Activated CD8-positive, alpha-beta memory T cell treated with anti-CD3 and anti-CD28 coated beads, Interleukin-2, amount 50 U/mL, for 1 hour (primary cell): ENCODE measurements at regions not wholly inside any gene's neighbourhood (a gene's known extent, or its start where the extent isn't known, plus 50 kb on each side); places are given as distances from the start of the nearest gene placed in this dataset.

Source experiments
- DNase-seq: peaks from one replicate; pipeline ENCODE4 v3.0.0-alpha.2; 2020; ENCODE audit errors: extremely low read depth

DNA sequence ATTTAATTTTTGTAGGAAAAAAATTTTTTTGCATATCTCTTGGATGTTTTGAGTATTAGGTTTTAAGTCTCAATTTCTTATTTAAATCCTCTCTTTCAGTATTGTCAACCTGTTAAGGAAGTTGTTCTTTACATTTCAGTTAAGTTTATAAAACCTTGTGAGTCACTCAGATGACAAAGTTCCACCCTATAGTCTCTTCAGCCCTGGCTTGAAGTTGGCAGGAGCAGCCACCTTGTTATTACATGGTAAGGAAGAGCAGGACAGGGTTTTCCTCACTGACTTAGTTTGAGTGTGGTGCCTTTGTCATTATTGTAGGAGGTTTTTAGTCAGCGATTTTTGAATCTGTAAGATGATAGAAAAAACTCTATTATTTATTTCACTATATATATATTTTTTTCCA lies 2143.9 kb downstream of the MRPL39 start:
- no peak for DNase-seq

- DNase-seq: no peak
Observed at GRCh38 chr21:23455676-23456075, 2151.6 kb downstream of the MRPL39 start.

- no peak for DNase-seq
Observed at GRCh38 chr21:23452384-23453083, 2154.7 kb downstream of the MRPL39 start.

DNA sequence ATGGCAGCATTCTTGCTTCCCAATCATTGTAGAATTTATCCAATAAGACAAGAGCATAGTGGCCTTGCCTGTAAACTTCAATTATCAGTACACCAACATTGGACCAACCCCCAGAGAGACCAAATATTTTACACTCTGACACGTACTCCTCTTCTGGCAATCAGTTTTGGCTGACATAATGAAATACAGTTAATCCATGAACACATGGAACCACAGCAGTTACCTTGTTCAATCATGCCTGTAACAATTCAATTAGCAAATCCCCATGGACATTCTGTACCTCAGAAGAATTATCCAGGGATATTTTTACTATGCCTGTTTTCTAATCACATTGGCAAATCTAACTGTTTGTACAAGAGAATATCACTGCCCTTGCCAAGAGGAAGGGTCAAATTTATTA lies 2162.0 kb downstream of the MRPL39 start:
- DNase-seq: no peak

DNA sequence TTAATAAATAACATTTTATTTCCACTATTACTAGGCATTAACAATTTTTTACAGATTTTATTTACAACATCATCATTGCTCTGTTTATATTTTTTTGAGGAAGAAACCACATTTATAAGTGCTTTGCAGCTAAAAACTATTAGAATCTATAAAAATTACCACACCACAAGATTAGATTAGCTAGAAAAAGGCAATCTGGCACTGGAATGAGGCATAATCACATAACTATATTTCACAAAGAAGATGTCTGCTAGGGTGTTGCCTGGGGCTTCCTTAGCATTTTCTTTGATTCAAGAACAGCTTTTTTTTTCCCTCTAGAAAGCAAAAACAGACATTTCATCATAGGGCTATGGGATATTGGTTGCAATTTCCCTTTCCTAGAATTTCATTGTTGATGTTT lies 2169.2 kb downstream of the MRPL39 start:
- no peak for DNase-seq

DNA sequence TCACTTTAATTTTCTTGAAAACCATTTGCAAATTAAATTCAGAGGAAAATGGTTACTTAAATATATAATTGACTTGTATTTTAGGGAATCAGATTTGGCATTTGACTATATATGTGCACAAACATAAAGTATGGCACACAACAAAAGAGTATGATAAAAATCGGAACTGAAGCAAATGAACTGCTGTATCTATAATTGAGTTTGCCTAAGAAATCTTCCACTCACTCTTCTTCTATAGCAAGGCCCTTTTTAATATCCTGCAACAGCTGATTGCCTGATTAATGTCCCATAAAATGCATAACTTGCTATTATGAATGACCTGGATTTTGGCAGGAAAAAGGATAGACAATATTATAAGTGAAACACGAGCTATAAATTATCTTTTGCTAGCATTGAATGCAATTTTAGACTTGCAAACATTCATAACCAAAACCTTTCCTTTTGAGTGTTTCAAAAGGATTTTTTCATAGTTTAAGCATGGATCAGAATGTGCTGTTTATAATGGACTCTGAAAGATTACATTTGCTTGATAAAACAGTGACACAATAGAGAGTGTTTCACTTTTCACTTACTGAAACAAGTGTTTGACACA lies 2204.3 kb downstream of the MRPL39 start:
- no peak for DNase-seq

- DNase-seq: no peak
Observed at GRCh38 chr21:23401278-23401677, 2206.0 kb downstream of the MRPL39 start.

DNA sequence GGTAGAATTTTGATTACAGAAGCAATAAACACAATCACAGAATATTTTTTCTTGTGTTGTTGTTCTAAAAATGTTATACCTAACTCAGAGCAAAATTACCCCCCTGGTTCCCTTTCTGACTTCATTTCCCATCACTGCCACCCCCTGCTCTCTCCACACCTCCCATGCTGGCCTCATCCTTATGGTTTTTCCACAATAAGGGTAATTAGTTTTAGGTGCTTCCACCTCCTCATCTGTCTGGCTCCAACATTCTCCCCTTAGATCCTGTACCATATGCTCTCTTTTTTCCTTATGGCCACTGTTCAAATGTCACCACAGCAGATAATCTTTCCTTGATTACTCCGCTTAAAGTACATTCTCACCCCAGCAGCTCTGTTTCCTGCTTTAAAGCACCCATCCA lies 2208.6 kb downstream of the MRPL39 start:
- no peak for DNase-seq

GRCh38 chr21:23394458-23394857 lies 2212.8 kb downstream of the MRPL39 start:
- DNase-seq: no peak

DNA sequence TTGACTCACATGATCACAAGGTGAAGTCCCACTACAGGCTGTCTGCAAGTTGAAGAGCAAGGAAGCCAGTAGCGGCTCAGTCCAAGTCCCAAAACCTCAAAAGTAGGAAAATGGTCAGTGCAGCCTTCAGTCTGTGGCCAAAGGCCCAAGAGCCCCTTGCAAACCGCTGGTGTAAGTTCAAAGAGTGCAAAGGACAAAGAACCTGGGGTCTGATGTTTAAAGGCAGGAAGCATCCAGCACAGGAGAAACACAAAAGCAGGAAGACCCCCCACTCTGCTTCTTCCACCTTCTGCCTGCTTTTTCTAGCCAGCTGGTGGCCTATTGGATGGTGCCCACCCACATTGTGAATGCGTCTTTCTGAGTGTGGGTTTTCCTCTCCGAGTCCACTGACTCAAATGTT lies 2222.6 kb downstream of the MRPL39 start:
- no peak for DNase-seq

DNA sequence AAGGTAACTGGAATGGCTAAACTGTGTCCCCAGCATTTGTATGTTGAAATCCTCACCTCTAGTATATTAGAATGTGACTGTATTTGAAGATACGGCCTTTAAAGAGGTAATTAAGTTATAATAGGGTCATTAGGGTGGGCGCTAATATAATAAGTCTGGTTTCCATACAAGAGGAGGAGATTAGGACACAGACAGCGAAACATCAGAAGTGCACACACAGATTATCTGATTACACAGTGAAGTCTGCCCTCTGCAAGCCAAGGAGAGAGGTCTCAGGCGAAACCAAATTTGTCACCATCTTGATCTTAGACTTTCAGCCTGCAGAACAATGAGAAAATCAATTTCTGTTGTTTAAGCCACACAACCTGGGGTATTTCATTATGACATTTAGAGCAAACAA lies 2233.1 kb downstream of the MRPL39 start:
- no peak for DNase-seq

DNA sequence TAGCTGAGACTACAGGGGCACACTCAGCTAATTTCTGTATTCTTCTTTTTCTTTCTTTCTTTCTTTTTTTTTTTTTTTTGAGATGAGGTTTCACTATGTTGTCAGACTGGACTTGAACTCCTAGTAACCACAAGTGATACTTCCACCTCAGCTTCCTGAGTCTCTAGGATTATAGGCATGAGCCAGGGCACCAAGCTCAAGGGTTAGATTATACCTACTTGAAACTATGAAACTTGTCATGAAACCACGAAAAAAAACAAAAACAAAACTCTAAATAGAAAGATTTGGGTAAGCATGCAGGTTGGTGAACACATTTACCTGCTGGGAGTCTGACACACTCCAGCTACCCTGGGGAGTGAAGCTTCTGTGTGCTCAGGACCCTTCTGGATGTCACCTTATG lies 2250.4 kb downstream of the MRPL39 start:
- DNase-seq: no peak

DNA sequence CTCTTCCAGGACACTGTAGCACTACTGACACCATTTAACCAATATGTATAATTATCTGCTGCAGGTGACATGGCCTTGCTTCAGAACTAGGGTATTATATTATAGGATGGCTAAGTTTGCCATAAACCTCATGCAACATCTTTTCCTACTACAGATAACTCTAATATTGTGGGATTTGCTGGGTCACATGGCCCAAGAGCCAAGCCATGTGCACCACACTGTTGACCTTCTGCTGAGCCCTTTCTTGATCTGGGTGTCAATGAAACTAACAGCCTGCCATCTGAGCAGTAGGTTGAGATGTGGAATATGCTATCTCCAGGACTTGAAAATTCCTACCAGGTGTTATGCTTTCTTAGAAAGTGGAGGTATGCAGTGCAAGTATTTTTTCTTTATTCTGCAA lies 2291.1 kb downstream of the MRPL39 start:
- DNase-seq: no peak

GRCh38 chr21:23308741-23309140 lies 2298.5 kb downstream of the MRPL39 start:
- DNase-seq: no peak

- no peak for DNase-seq
Observed at GRCh38 chr21:23307065-23307464, 2300.2 kb downstream of the MRPL39 start.

DNA sequence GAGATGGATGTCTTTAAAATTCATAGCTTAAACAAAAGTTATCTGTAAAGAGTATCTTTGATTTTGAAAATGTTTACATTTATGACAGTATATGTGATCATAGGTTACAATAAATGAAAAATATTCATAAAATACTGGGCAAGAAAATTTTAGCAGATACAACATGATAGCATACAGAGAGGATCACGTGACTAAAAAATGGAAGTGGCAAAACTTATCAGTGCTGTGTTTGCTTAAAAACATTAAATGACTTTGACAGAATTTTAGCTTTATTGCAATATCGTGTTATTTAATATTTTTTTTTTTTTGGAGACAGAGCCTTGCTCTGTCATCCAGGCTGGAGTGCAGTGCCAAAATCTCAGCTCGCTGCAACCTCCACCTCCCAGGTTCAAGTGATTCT lies 2294.1 kb downstream of the NCAM2 start:
- no peak for DNase-seq

- DNase-seq: no peak
Observed at GRCh38 chr21:23281917-23282316, 2283.7 kb downstream of the NCAM2 start.

DNA sequence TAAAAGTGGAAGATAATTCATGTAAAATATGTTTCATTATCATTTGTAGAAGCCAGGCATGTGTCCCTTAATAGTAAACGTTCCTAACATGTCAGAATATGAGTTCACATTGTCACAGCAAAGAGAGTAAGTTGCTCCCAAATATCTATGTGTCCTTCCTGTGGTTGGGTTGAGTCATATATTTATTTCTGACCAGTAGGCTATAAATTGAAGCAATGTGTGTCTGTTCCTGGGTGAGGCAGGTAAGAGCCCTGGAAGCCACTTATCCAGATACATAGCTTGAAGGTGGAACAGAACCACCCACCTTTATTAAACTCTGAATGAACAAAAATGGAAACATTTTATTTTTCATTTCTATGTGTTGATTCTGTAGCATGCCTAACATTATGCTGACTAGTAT lies 2251.6 kb downstream of the NCAM2 start:
- no peak for DNase-seq

GRCh38 chr21:23247334-23247733 lies 2249.1 kb downstream of the NCAM2 start:
- DNase-seq: no peak

DNA sequence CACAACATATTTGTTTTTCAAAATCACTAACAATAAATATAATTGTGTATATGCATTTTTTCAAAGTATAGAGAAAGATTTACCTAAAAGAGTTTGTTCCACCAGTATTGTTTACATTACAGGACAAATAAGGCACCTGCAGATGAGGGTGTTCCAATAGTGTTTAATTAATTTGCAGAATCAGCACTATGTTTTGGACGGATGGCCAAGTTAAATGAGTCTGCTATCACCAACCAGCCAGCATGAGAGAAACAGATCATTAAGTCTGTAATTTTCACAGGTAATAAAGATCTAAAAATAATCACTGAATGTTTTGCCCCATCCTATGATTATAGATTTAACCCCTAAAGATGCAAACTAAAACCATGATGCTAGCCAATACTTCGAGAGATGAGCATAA lies 2247.0 kb downstream of the NCAM2 start:
- no peak for DNase-seq

- no peak for DNase-seq
Observed at GRCh38 chr21:23223882-23224281, 2225.7 kb downstream of the NCAM2 start.

DNA sequence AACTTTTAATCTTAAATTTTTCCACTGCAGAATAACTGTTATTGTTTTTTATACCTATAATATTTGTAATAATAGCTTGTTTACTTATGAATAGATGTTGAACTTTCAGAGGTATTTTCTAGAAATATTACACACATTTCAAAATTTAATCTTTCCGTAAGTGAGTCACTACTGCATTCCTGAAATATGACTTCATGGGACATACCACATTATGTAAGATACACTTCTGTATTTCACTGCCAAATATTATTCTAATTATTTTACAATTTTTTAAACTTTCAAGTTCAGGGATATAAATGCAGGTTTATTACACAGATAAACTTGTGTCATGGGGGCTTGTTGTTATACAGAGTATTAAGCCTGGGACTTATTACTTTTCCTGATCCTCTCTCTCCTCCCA lies 2220.5 kb downstream of the NCAM2 start:
- no peak for DNase-seq

GRCh38 chr21:23217597-23217996 lies 2219.4 kb downstream of the NCAM2 start:
- DNase-seq: no peak

DNA sequence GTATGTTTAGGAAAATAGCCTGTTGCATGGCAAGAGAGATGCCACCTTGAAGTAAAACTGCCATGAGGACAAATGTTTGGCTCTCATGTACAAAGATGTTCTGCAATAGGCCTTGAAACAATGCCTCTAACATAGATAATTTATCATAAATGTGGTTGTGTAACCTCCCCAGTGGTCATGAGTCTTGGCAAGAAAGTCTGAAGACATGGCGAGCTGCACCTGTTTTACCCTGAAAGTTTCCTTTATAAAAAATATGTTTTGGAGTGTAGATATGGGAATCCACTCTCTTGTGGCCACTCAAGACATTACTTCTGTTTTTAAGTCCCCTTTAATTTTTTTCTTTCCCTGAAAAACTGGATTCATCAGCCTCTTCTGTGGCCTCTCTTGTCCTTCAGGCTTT lies 2217.1 kb downstream of the NCAM2 start:
- no peak for DNase-seq
